ENCODE measurements at regions not wholly inside any gene's neighbourhood (a gene's known extent, or its start where the extent isn't known, plus 50 kb on each side); places are given as distances from the start of the nearest gene placed in this dataset.

DNA sequence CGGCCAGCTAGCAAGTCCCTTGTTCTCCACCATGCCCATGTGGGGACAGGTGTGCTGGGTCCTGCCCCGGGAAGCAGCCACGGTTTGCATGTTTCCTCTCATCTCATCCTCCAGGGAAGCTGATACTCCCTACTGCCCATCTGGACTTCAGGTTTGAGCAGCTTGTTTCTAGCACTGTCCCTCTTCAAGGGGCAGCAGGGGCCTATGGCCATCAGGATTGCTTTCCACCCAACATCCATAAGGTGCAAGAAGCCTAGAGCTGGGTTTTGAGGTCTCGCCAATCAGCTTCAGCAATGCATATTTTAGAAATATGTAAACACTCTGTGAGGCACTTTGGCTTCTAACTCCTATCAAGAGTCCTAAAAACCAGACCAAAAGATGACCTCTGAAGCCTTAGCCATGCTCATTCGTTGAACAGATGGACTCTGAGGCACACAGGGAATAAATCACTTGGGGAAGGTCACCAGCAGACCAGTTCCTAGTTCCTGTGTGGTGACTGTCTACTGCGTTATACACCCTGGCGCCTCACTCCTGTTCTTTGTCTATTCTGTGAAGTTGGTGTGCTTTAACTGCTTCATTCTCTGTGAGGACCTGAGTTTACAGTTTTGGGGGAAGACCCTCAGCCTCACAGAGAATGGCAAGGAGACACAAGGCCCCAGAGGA is 192.6 kb upstream of the TWIST2 start:
- CTCF ChIA-PET = no interaction called here

DNA sequence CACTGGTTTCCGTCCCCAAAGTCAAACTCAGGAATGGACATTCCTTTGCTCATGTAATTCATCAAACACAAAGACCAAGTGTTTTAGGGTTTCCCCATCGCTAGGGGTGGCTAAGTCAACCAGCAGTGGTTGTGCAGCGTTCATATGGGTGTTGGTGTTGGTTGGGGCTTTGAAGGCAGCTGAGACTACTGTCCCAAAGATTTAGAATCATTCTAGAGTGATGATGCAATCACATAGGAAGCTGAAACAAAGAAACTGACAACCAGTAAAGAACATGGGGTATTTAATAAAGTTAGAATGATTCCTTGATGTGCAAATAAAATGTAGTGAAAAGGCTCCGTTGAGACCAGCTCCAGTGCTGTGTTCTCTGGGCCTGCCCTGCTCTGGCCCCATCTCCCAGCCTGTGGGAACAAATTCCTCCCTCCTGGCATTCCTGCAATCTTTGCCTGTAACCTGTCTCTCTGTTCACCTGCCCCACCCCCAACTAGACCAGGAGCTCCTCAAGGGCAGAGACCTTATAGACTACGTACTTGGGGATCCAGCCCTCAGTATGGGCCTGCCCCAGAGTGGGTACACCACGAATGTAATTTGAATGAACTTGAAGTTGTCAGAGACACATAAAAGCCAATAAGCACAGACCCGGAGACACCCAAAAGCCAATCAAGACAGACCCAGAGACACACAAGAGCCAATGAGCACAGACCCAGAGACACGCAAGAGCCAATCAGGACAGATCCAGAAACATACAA is 191.7 kb upstream of the TWIST2 start:
- no peak overlapping the region for H3K4me3 ChIP-seq (ENCODE audit: low read depth, low read length)
- H3K27ac ChIP-seq (ENCODE audit: extremely low read depth, low read depth, low read length) = no peak overlapping the region
- no peaks in the 10 kb centered on the region for H3K36me3 ChIP-seq (ENCODE audit: control insufficient read depth in 2 of 2, insufficient read depth in 1 of 2, low read length in 2 of 2)
- ChIA-PET CTCF (interaction anchor here (0.5 kb wide), 2 partner anchors 325 to 855 kb away, joined by 3 read pairs; no protein-coding TSS in a partner anchor), POLR2A (no interaction called here)
- no peaks in the 10 kb centered on the region for H3K4me1 ChIP-seq (ENCODE audit: control insufficient read depth, insufficient read depth, low read length)
- TF ChIP-seq ZFHX2 (tag by site-specific recombination; conservative IDR thresholded peaks at IDR 0.05) = no peak
- no peak for TF ChIP-seq ZNF221 (tag by site-specific recombination; IDR thresholded peaks at IDR 0.05; ENCODE audit: borderline replicate concordance)
- H3K9me3 ChIP-seq (ENCODE audit: control insufficient read depth, insufficient read depth, low read depth, low read length) = no peaks in the 10 kb centered on the region

More for the DNA sequence above, 192.6 kb upstream of the TWIST2 start:
- POLR2A ChIA-PET = no interaction called here
- no peak for TF ChIP-seq ZNF10 (tag by site-specific recombination; IDR thresholded peaks at IDR 0.05)
- TF ChIP-seq, protein P1, sequence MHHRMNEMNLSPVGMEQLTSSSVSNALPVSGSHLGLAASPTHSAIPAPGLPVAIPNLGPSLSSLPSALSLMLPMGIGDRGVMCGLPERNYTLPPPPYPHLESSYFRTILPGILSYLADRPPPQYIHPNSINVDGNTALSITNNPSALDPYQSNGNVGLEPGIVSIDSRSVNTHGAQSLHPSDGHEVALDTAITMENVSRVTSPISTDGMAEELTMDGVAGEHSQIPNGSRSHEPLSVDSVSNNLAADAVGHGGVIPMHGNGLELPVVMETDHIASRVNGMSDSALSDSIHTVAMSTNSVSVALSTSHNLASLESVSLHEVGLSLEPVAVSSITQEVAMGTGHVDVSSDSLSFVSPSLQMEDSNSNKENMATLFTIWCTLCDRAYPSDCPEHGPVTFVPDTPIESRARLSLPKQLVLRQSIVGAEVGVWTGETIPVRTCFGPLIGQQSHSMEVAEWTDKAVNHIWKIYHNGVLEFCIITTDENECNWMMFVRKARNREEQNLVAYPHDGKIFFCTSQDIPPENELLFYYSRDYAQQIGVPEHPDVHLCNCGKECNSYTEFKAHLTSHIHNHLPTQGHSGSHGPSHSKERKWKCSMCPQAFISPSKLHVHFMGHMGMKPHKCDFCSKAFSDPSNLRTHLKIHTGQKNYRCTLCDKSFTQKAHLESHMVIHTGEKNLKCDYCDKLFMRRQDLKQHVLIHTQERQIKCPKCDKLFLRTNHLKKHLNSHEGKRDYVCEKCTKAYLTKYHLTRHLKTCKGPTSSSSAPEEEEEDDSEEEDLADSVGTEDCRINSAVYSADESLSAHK (tag by site-specific recombination; IDR thresholded peaks at IDR 0.05) = no peak
- TF ChIP-seq TCF7L2 (IDR thresholded peaks at IDR 0.05; ENCODE audit: borderline replicate concordance, low read depth, low read length) = no peak
- TF ChIP-seq ZNF624 (tag by site-specific recombination; IDR thresholded peaks at IDR 0.05) = no peak
- TF ChIP-seq, protein P2, sequence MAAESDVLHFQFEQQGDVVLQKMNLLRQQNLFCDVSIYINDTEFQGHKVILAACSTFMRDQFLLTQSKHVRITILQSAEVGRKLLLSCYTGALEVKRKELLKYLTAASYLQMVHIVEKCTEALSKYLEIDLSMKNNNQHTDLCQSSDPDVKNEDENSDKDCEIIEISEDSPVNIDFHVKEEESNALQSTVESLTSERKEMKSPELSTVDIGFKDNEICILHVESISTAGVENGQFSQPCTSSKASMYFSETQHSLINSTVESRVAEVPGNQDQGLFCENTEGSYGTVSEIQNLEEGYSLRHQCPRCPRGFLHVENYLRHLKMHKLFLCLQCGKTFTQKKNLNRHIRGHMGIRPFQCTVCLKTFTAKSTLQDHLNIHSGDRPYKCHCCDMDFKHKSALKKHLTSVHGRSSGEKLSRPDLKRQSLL (tag by site-specific recombination; IDR thresholded peaks at IDR 0.05) = no peak
- TF ChIP-seq, protein P3, sequence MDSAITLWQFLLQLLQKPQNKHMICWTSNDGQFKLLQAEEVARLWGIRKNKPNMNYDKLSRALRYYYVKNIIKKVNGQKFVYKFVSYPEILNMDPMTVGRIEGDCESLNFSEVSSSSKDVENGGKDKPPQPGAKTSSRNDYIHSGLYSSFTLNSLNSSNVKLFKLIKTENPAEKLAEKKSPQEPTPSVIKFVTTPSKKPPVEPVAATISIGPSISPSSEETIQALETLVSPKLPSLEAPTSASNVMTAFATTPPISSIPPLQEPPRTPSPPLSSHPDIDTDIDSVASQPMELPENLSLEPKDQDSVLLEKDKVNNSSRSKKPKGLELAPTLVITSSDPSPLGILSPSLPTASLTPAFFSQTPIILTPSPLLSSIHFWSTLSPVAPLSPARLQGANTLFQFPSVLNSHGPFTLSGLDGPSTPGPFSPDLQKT (IDR thresholded peaks at IDR 0.05; ENCODE audit: borderline replicate concordance, low read depth, low read length) = no peak
- TF ChIP-seq ZNF24 (tag by site-specific recombination; IDR thresholded peaks at IDR 0.05) = no peak
- no peak for TF ChIP-seq SP7 (tag by site-specific recombination; IDR thresholded peaks at IDR 0.05)
- TF ChIP-seq KLF1 (tag by site-specific recombination; IDR thresholded peaks at IDR 0.05) = no peak
- no peak overlapping the region for H3K4me3 ChIP-seq (ENCODE audit: low read depth, low read length)
- H3K9me3 ChIP-seq (ENCODE audit: control insufficient read depth, insufficient read depth, low read depth, low read length) = no peaks in the 10 kb centered on the region
- no peaks in the 10 kb centered on the region for H3K4me1 ChIP-seq (ENCODE audit: control insufficient read depth, insufficient read depth, low read length)
- no peak overlapping the region for H3K27ac ChIP-seq (ENCODE audit: extremely low read depth, low read depth, low read length)
- H3K36me3 ChIP-seq (ENCODE audit: control insufficient read depth in 2 of 2, insufficient read depth in 1 of 2, low read length in 2 of 2) = no peaks in the 10 kb centered on the region

DNA sequence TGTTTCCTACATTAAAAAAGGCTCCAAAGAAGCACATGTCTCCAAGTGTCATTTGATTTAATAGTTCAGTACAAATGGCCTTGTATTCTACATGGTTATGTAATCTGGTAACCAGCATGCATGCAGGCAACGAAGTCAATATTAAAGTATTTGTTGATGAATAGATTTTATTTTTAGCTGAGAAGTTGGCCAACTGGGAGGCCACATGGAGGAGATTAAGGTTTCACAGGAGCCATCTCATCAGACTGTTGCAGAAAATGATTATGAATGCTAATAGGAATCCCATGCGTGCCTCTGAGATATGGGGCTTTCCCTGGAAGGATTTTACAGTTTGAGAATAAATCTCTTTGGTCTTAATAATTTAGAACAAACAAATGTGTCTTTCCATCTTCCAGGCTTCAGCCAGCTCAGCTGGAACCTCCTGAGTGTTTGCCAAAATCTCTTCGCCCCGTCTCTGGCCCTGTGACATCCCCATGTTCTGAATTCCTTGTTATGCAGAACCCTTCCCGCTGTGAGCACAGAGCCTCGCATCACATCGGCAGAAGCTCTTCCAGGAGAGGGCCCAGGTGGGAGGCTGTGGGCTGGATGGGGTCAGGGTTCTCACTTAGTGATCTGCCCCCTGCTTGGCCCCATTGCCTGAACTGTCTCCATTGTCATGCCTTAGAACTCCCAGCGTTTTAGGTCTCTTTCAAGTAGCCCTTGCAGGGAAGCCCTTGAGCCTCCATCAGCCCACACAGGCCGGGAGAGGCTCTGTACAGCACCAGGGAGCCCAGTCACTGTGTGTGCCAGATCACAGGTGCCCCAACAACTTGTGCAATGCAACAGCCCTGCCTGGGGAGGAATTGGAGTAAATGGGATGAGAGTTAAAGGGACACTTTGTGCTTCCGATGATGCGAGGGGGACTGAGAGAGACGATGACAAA is 190.5 kb upstream of the TWIST2 start:
- no peaks in the 10 kb centered on the region for H3K4me1 ChIP-seq (ENCODE audit: control insufficient read depth, insufficient read depth, low read length)
- POLR2A ChIA-PET = no interaction called here
- CTCF ChIA-PET = no interaction called here
- no peak for TF ChIP-seq BCL11A (tag by site-specific recombination; IDR thresholded peaks at IDR 0.05; ENCODE audit: low read depth)
- no peak for TF ChIP-seq ZNF544 (tag by site-specific recombination; IDR thresholded peaks at IDR 0.05)
- TF ChIP-seq, protein P4, sequence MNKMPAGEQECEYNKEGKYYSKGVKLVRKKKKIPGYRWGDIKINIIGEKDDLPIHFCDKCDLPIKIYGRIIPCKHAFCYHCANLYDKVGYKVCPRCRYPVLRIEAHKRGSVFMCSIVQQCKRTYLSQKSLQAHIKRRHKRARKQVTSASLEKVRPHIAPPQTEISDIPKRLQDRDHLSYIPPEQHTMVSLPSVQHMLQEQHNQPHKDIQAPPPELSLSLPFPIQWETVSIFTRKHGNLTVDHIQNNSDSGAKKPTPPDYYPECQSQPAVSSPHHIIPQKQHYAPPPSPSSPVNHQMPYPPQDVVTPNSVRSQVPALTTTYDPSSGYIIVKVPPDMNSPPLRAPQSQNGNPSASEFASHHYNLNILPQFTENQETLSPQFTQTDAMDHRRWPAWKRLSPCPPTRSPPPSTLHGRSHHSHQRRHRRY (tag by site-specific recombination; IDR thresholded peaks at IDR 0.05) = no peak
- no peak for TF ChIP-seq ZNF146 (tag by site-specific recombination; IDR thresholded peaks at IDR 0.05)
- no peaks in the 10 kb centered on the region for H3K9me3 ChIP-seq (ENCODE audit: control insufficient read depth, insufficient read depth, low read depth, low read length)
- no peak overlapping the region for H3K27ac ChIP-seq (ENCODE audit: extremely low read depth, low read depth, low read length)
- no peak overlapping the region for H3K4me3 ChIP-seq (ENCODE audit: low read depth, low read length)
- no peaks in the 10 kb centered on the region for H3K36me3 ChIP-seq (ENCODE audit: control insufficient read depth in 2 of 2, insufficient read depth in 1 of 2, low read length in 2 of 2)
